ENCODE measurements at regions not wholly inside any gene's neighbourhood (a gene's known extent, or its start where the extent isn't known, plus 50 kb on each side); places are given as distances from the start of the nearest gene placed in this dataset.

DNA sequence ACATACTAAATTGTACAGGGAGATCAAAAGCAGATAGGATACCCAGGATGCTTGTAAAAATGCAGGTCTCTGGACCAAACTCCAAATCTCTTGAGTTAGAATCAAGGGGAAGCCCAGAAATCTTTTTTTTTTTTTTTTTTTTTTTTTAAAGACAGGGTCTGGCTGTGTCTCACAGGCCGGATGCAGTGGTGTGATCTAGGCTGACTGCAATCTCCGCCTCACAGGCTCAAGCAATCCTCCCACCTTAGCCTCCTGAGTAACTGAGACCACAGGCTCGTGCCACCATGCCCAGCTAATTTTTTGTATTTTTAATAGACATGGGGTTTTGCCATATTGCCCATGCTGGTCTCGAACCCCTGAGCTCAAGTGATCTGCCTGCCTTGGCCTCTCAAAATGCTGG lies 373.5 kb downstream of the SHQ1 start:
- no peak for TF ChIP-seq POLR2AphosphoS5 (IDR thresholded peaks at IDR 0.05)
- TF ChIP-seq, protein P1, sequence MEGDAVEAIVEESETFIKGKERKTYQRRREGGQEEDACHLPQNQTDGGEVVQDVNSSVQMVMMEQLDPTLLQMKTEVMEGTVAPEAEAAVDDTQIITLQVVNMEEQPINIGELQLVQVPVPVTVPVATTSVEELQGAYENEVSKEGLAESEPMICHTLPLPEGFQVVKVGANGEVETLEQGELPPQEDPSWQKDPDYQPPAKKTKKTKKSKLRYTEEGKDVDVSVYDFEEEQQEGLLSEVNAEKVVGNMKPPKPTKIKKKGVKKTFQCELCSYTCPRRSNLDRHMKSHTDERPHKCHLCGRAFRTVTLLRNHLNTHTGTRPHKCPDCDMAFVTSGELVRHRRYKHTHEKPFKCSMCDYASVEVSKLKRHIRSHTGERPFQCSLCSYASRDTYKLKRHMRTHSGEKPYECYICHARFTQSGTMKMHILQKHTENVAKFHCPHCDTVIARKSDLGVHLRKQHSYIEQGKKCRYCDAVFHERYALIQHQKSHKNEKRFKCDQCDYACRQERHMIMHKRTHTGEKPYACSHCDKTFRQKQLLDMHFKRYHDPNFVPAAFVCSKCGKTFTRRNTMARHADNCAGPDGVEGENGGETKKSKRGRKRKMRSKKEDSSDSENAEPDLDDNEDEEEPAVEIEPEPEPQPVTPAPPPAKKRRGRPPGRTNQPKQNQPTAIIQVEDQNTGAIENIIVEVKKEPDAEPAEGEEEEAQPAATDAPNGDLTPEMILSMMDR (IDR thresholded peaks at IDR 0.05): no peak
- TF ChIP-seq POLR2A (IDR thresholded peaks at IDR 0.05): no peak

Measured in gastroesophageal sphincter (tissue), 3 donors.